Fibroblast of lung (primary cell): ENCODE measurements at regions not wholly inside any gene's neighbourhood (a gene's known extent, or its start where the extent isn't known, plus 50 kb on each side); places are given as distances from the start of the nearest gene placed in this dataset.

ENCODE experiments used
- CTCF ChIP-seq, 2 donors: IDR thresholded peaks in 1 of 2; conservative IDR thresholded peaks in 1 of 2; 1 replicate in 1 of 2; 2 replicates in 1 of 2; pipeline ENCODE4 v1.5.1; 2011 to 2012; ENCODE audit warnings: low read length in 2 of 2, control low read depth in 1 of 2, inconsistent platforms in 1 of 2, low read depth in 1 of 2, mild to moderate bottlenecking in 1 of 2
- EZH2 ChIP-seq: IDR thresholded peaks from 2 replicates; pipeline ENCODE4 v1.5.1; 2012; ENCODE audit warnings: low read length, control low read depth, mild to moderate bottlenecking; ENCODE audit errors: missing control alignments

- no peak for TF ChIP-seq CTCF (conservative IDR thresholded peaks at IDR 0.05 in 1 of 2, IDR thresholded peaks at IDR 0.05 in 1 of 2; ENCODE audit: low read depth in 1 of 2, low read length in 2 of 2)
- TF ChIP-seq EZH2 = no peak
These were observed 116.3 kb upstream of the SOD1 start for GRCh38 chr21:31543191-31543590.
